Transverse colon (tissue), 4 donors: ENCODE measurements at regions not wholly inside any gene's neighbourhood (a gene's known extent, or its start where the extent isn't known, plus 50 kb on each side); places are given as distances from the start of the nearest gene placed in this dataset.

Experiments used
- CTCF ChIP-seq, 5 experiments: fragments of 200-600 bp in 3 of 5; fragments of 450-650 bp in 2 of 5; sonication (generic) in 3 of 5; IDR thresholded peaks; 1 replicate in 2 of 5; 2 replicates in 3 of 5; pipeline ENCODE4 v1.5.1; 2016 to 2017; ENCODE audit warnings: antibody characterized with exemption in 5 of 5, inconsistent platforms in 3 of 5, mild to moderate bottlenecking in 2 of 5, moderate library complexity in 1 of 5
- EP300 ChIP-seq: sonication (generic); formaldehyde crosslinking; IDR thresholded peaks from one replicate; pipeline ENCODE4 v1.6.1; 2017; ENCODE audit warnings: antibody characterized with exemption, low read depth
- POLR2A ChIP-seq: fragments of 450-650 bp; IDR thresholded peaks from one replicate; pipeline ENCODE4 v1.6.1; 2016; ENCODE audit warnings: antibody characterized with exemption, mild to moderate bottlenecking, moderate library complexity
- POLR2AphosphoS5 ChIP-seq, 3 donors: sonication (generic); formaldehyde crosslinking; IDR thresholded peaks; one replicate each; pipeline ENCODE4 v1.6.1; 2016; ENCODE audit warnings: antibody characterized with exemption in 3 of 3

- TF ChIP-seq POLR2A (no peak), CTCF (IDR thresholded peaks at IDR 0.05) (no peak), POLR2AphosphoS5 (IDR thresholded peaks at IDR 0.05) (no peak), EP300 (no peak)
These were observed 54.1 kb upstream of the RAB6C start for GRCh38 chr2:129925381-129925780.
